Retina (tissue), 1 donor: ENCODE measurements at regions not wholly inside any gene's neighbourhood (a gene's known extent, or its start where the extent isn't known, plus 50 kb on each side); places are given as distances from the start of the nearest gene placed in this dataset.
"Not testable (repeated sequence)": the region's sequence is repeated elsewhere in the genome, so short reads cannot be mapped to it uniquely, and the experiment has no call there.

Source experiments
- DNase-seq: peaks from one replicate; pipeline ENCODE4 v3.0.0-alpha.2; 2016

DNA sequence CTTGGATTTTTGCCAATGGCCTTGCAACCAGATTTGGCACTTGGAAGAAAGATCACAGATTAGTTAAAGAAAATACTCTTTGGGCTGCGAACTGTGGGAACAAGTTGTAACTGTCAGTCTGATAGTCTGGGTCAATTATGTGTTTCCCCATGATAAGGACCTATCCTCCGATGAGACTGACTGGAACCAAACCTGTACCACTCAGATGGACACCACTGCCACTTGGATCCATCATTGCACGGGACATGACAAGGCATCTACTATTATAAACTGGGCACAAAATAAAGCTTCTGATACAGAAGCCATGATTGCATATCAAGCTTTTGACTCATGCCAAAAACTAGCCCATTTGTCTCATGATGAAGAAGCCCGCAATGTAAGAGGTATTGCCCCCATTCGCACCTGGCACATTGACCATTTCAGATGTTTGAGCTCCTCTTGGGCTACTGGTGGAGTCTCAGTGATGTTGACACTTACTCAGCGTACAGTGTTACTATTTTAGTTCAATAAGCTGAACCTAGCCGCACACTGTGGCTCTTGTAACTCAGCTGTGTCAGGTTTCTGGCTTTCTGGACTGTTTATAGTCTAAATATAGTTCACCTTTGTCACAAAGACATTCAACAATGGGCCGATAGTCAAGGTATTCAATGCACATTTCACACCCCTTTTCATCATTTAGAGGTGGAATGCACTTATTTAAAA lies 179.8 kb upstream of the RBBP8 start:
- DNase-seq, result no peak

- DNase-seq, result not testable (repeated sequence)
Observed at GRCh38 chr18:22764005-22764404, 169.1 kb upstream of the RBBP8 start.

- no peak for DNase-seq
Observed at GRCh38 chr18:22765896-22766295, 167.2 kb upstream of the RBBP8 start.

DNA sequence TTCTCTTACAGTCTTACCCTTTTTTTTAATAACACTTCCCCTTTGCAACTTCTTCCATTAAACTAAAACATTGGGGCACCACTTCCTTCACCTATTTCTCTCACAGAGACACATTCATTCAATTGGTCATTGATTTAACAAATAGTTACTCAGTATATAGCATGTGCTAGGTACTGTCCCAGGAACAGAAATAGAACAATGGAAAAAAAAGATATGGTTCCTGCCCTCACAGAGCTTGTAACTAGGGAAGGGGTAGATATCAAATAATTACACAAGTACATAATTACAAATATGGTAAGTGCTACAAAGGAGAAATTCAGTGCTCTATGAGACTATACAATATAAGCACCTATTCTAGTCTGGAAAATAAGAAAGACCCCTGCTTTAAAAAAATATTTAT lies 165.5 kb upstream of the RBBP8 start:
- DNase-seq, result no peak

DNA sequence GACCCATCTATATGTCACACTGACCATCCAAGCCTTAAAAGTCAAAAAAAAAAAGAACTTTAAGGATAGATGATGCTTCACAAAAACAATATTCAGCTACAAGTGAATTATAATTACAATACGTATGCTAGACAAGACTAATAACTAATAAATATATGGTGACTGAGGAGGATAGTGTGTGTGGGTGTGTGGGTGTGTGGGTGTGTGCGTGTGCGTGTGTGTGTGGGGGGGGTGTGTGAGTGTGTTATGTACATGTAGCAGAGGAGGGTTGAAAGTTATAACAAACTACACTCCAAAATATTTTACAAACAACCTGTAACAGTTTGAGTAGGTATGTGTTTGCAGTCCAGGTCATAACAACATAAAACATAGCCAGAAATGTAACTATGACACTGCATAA lies 159.2 kb upstream of the RBBP8 start:
- DNase-seq, result no peak

- no peak for DNase-seq
Observed at GRCh38 chr18:22778996-22779395, 154.1 kb upstream of the RBBP8 start.

DNA sequence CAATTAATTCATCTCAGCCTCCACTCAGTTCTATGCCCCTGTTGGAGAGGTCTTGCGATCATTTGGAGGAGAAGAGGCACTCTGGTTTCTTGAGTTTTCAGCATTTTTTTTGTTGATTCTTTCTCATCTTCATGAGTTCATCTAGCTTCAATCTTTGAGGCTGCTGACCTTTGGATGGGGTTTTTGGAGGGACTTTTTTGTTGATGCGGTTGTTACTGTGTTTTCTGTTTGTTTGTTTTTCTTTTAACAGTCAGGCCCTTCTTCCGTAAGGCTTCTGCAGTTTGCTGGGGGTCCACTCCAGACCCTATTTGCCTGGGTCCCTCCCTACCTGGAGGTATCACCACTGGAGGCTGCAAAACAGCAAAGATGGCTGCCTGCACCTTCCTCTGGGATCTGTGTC lies 149.9 kb upstream of the RBBP8 start:
- no peak for DNase-seq

DNA sequence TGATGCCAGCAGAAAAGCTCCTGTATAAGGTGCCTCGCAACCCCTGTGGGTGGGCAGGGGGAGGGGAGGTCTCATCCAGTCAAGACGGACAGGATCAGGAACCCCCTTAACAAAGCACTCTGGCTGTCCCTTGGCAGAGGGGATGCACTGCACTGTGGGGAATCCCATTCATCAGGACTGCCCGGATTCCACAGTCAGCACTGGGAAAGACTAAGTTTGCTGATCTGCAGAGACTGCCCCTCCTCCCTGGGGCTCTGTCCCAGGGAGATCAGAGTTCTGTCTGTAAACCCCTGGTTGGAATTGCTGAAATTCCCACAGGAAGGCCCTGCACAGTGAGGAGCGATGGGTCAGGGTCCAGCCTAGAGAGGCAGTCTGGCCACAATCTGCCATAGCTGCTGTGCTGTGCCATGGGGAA lies 149.5 kb upstream of the RBBP8 start:
- DNase-seq, result no peak

DNA sequence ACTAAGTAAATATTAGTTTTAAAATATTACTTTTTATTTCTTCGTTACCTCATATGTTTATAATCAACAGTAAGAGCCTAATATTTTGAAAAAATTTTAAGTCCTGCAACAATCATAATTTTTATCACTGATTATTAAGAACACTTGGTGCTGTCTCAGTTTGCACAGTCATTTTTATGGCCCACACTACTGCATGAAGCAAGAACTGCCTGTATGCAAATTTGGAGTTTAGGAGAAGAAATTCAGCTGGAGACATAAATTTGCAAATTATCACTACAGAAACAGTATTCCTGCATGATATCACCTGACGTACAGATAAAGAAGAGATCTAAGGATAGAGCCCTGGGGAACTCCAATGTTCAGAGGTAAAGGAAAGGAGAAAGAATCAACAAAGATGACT lies 144.1 kb upstream of the RBBP8 start:
- no peak for DNase-seq

DNA sequence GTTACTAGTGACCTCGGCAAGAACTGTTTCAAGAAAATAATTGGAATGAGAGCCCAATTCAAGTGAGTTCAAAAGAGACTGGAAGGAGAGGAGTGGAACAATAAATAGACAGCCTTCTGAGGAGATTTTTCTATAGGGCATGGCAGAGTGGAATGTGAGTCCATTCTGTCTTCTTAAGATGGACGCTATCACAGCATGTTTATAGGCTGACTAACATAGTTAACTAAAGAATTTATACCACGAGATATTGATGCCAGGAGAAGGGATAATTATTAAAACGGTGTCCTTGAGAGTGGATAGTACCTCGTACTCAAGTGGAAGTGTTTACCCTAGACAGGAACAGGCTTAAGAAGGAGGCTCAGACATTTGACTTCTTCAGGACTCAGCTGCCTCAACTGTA lies 143.5 kb upstream of the RBBP8 start:
- DNase-seq, result no peak

DNA sequence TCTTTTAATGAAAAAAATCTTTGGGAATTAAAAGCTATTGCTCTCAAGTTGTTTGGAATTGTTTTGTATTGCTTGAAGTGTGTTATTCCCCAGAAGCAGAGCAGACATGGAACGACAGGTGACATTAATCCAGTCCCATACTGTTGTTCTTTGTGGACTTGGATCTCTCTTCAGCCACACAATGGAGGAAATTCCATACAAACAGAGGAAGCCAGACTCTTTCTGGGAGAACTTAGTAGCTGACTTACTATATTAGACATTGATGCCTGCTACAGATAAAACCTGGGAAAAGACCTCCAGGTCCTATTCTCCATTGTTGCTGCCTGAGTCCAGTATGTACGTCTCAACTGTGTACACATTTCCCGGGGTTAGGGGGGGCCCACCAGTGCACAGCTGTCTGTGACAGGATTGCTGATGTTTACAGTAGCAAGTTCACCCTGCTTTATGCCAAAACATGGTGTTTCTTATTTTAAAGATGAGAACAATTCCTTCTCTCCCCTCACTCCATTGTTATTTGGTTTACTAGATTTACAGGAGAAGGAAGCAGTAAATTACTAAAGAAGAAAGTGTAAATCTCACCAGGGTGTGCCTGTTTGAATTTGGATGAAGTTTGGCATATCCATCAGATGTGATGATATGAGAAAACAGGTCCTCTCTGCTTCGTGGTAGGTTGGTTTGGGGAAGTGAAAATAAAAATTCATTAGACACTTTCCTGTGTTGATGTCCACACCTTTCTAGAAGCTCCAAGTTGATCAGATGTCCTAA lies 142.4 kb upstream of the RBBP8 start:
- no peak for DNase-seq

GRCh38 chr18:22791310-22791610 lies 141.9 kb upstream of the RBBP8 start:
- DNase-seq, result no peak

GRCh38 chr18:22796113-22796512 lies 137.0 kb upstream of the RBBP8 start:
- no peak for DNase-seq

DNA sequence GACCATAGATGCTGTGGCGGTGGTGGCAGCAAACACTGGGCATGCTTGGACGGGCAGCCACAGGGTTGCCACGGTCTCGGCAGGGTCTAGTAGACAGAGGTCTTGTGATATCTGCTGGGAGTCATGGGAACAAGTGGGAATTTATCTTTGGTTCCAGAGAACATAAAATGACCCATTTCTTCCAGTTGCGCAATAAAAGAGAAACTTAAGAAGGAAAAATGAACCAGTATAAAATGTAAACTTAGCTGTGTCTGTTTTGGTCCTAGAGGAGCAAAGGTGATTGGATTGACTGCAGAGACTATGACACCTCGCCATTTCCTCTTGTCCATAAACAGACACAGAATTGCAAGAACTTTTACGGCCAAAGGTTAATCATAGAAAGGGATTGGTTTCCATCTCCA lies 132.6 kb upstream of the RBBP8 start:
- no peak for DNase-seq

- no peak for DNase-seq
Observed at GRCh38 chr18:22813648-22814328, 119.3 kb upstream of the RBBP8 start.

DNA sequence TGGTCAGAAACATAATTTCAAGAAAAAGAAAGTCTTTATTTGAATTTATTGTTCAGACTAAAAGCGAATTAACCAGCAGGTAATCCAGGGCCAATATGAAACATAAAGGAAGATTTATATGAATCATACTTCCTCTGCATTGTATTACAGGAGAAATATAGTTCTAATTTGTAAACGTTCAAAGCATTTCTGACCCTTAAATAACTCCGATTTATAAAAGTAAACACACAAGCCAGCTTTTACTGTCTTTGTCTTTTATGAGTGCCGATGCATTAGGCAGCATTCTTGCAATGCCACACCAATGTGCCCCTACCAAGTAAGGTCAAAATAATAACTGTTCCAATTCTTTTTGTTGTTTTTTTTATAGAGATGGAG lies 118.8 kb upstream of the RBBP8 start:
- no peak for DNase-seq

GRCh38 chr18:22816266-22817176 lies 116.6 kb upstream of the RBBP8 start:
- DNase-seq, result no peak

- no peak for DNase-seq
Observed at GRCh38 chr18:22817844-22818243, 115.3 kb upstream of the RBBP8 start.

GRCh38 chr18:22822024-22822423 lies 111.1 kb upstream of the RBBP8 start:
- peak; percentile 3 for DNase-seq

- DNase-seq, result no peak
Observed at GRCh38 chr18:22822841-22823508, 110.2 kb upstream of the RBBP8 start.

GRCh38 chr18:22826726-22827125 lies 106.4 kb upstream of the RBBP8 start:
- DNase-seq, result no peak

DNA sequence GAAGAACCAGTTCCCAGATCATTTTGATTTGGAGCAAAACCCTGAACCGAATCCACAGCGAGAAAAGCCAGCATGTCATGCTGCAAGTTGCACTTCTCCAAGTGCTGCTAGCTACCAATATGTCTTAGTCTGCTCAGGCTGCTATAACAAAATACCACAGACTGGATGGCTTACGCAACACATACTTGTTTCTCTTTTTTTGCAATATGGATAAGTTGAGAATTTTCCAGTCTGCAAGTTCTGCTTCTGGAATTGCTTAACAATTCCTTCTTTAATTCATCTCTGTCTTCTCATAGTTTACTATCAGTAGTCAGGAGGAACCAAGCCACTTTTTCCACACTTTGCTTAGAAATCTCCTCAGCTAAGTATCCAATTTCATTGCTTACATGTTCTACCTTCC lies 105.9 kb upstream of the RBBP8 start:
- DNase-seq, result no peak

- DNase-seq, result no peak
Observed at GRCh38 chr18:22827741-22828140, 105.4 kb upstream of the RBBP8 start.
